NB4 (cell line): ENCODE measurements at regions not wholly inside any gene's neighbourhood (a gene's known extent, or its start where the extent isn't known, plus 50 kb on each side); places are given as distances from the start of the nearest gene placed in this dataset.

Source experiments
- POLR2A ChIP-seq: IDR thresholded peaks from 2 replicates; pipeline ENCODE4 v1.6.1; 2011; ENCODE audit warnings: mild to moderate bottlenecking; ENCODE audit not compliant: insufficient read length; ENCODE audit errors: extremely low read depth
- TF ChIP-seq, protein P1 (sequence below): IDR thresholded peaks from one replicate; pipeline ENCODE4 v1.5.1; 2012; ENCODE audit warnings: low read depth, low read length

DNA sequence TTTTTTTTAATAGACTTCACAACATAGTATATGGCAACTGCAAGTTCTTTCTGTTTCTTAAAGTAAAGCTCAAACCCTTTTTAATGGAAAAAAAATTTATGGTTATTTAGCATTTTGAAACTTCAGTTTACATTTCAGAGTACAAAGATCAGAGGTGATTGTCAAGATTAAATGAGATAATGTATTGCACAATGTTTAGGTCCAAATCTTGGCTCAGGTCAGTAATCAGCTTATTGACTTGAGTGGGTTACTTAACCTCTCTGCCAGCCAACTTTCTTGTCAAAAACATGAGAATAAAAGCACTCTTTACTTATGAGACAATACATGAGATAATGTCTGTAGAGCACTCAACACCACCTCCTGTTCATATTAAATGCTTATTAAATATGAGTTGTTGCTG, 345.1 kb upstream of the PTPRD start:
- TF ChIP-seq, protein P1, sequence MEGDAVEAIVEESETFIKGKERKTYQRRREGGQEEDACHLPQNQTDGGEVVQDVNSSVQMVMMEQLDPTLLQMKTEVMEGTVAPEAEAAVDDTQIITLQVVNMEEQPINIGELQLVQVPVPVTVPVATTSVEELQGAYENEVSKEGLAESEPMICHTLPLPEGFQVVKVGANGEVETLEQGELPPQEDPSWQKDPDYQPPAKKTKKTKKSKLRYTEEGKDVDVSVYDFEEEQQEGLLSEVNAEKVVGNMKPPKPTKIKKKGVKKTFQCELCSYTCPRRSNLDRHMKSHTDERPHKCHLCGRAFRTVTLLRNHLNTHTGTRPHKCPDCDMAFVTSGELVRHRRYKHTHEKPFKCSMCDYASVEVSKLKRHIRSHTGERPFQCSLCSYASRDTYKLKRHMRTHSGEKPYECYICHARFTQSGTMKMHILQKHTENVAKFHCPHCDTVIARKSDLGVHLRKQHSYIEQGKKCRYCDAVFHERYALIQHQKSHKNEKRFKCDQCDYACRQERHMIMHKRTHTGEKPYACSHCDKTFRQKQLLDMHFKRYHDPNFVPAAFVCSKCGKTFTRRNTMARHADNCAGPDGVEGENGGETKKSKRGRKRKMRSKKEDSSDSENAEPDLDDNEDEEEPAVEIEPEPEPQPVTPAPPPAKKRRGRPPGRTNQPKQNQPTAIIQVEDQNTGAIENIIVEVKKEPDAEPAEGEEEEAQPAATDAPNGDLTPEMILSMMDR: no peak
- no peak for TF ChIP-seq POLR2A
